Activated naive CD4-positive, alpha-beta T cell (primary cell): ENCODE measurements at regions not wholly inside any gene's neighbourhood (a gene's known extent, or its start where the extent isn't known, plus 50 kb on each side); places are given as distances from the start of the nearest gene placed in this dataset.

ENCODE experiments used
- DNase-seq, 4 experiments: peaks; one replicate each; lab custom pipeline; 2025; lab: John Stamatoyannopoulos, UW

GRCh38 chr4:35038079-35038805 lies 1206.1 kb downstream of the ARAP2 start:
- DNase-seq, result no peak

GRCh38 chr4:35038845-35039244 lies 1205.5 kb downstream of the ARAP2 start:
- no peak for DNase-seq

- DNase-seq, result no peak
Measured at GRCh38 chr4:35052546-35052945, 1191.8 kb downstream of the ARAP2 start.

GRCh38 chr4:35063031-35063570 lies 1181.2 kb downstream of the ARAP2 start:
- DNase-seq, result no peak

GRCh38 chr4:35066406-35066805 lies 1177.9 kb downstream of the ARAP2 start:
- no peak for DNase-seq

- no peak for DNase-seq
Measured at GRCh38 chr4:35080799-35081198, 1163.5 kb downstream of the ARAP2 start.

GRCh38 chr4:35087218-35087617 lies 1157.1 kb downstream of the ARAP2 start:
- no peak for DNase-seq

- no peak for DNase-seq
Measured at GRCh38 chr4:35100932-35101331, 1143.4 kb downstream of the ARAP2 start.

GRCh38 chr4:35102066-35102465 lies 1142.2 kb downstream of the ARAP2 start:
- DNase-seq, result no peak

- DNase-seq, result no peak
Measured at GRCh38 chr4:35105486-35105885, 1138.8 kb downstream of the ARAP2 start.

- no peak for DNase-seq
Measured at GRCh38 chr4:35106091-35106734, 1138.1 kb downstream of the ARAP2 start.

GRCh38 chr4:35124106-35124505 lies 1120.2 kb downstream of the ARAP2 start:
- no peak for DNase-seq

- DNase-seq, result no peak
Measured at GRCh38 chr4:35125995-35126712, 1118.2 kb downstream of the ARAP2 start.

- no peak for DNase-seq
Measured at GRCh38 chr4:35138449-35138848, 1105.9 kb downstream of the ARAP2 start.

GRCh38 chr4:35147761-35148160 lies 1096.6 kb downstream of the ARAP2 start:
- DNase-seq, result no peak

- DNase-seq, result no peak
Measured at GRCh38 chr4:35151816-35152572, 1092.3 kb downstream of the ARAP2 start.

GRCh38 chr4:35163168-35163567 lies 1081.1 kb downstream of the ARAP2 start:
- DNase-seq, result no peak

- no peak for DNase-seq
Measured at GRCh38 chr4:35164063-35164462, 1080.3 kb downstream of the ARAP2 start.

- DNase-seq, result no peak
Measured at GRCh38 chr4:35166466-35166865, 1077.8 kb downstream of the ARAP2 start.

GRCh38 chr4:35167385-35167784 lies 1076.9 kb downstream of the ARAP2 start:
- DNase-seq, result no peak

GRCh38 chr4:35175487-35175886 lies 1068.8 kb downstream of the ARAP2 start:
- DNase-seq, result no peak

- no peak for DNase-seq
Measured at GRCh38 chr4:35175894-35176293, 1068.4 kb downstream of the ARAP2 start.
